Stimulated activated CD8-positive, alpha-beta memory T cell treated with anti-CD3 and anti-CD28 coated beads, Interleukin-15, amount 100 ng/mL, for 24 hours (primary cell): ENCODE measurements at regions not wholly inside any gene's neighbourhood (a gene's known extent, or its start where the extent isn't known, plus 50 kb on each side); places are given as distances from the start of the nearest gene placed in this dataset.

ENCODE experiments used
- DNase-seq: peaks from one replicate; pipeline ENCODE4 v3.0.0-alpha.2; 2020; ENCODE audit warnings: low read depth

DNA sequence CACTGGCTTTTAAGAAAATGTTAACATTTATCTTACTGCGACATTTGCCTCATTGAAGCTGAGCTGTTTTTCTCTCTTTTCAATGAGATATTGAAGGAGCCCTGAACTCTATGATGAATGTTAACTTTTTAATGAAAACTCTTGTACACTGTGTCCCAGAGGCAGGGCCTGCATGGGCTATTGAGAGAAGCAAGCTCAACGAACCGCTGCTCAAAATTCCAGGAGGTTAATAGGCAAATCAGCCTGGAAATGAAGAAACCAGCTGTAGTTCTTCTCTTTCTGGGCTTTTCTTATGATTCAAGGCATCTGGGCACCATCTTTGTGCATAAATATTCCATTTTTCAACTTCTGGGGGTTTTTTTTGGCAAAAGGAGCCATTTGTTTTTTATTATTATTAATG lies 168.4 kb upstream of the NPVF start:
- no peak for DNase-seq

DNA sequence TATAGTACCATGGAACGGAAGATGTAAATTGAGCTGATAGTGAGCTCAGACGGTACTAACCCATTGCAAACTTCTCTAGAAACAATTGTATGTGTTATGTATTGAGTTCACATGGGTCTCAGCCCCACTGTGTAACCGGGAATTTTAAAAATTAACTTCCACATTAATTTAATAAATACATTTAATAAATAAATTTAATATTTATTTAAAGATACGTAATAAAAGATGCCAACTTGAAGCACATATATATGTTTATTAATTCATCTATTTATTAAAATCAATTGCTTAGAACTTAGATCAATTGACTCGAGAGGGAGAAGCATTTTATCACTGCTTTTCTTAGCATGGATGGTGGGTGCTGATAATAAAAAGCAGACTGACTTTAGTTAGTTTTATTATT lies 170.1 kb upstream of the NPVF start:
- no peak for DNase-seq

DNA sequence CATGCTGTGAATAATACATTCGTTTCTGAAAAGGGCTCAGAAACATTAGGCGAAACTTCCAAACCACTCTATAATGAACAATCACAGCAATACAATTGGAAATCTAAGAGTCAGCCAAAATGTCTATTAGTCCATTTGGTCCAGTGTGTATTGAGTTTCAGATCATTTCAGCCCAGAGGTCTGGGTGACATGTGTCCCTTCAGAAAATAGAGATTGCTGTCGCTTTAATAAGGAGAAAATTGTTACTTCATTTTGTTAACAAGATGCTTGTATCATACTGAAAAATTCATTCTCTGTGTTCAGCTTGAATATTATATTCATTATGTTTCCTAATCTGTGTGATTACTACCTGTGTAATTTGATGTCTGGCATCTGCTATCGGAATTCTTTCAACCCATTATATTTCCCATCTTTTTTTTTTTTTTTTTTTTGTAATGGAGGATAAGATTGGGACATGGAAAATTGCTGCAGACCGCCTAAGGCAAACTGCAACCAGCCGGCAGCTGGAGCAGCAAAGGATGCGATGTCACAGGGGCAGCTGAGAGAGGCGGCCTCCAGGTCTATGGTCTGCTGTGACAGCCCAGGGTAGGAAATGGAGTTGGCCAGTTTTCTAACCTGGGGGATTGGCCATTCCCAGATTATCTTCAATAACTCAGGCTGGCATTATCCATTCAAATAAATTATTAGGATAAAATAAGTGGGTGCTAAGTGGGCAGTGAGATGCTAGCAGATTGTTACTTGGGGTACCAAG lies 170.9 kb upstream of the NPVF start:
- DNase-seq, result no peak

- DNase-seq, result no peak
Measured at GRCh38 chr7:25402532-25402931, 174.2 kb upstream of the NPVF start.

GRCh38 chr7:25405736-25406135 lies 177.4 kb upstream of the NPVF start:
- DNase-seq, result no peak

DNA sequence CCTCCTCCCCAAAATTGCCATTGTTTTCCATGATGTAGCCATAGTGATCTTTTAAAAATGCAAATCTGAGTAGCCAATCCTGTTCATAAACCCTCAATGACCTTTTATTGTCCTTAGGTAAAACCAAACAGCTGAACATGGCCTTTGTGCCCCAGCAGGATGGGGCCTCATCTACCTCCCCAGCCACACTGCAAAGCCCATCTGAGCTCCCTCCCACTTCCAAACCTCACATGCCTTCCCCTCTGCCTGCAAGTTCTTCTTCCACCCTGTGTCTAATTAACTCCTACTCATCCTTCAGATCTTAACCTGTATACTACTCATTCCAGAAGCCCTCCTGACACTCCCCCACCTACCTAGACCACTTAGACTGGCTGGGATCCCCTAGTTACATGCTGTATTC lies 178.8 kb upstream of the NPVF start:
- DNase-seq, result no peak

GRCh38 chr7:25408012-25408687 lies 179.9 kb upstream of the NPVF start:
- DNase-seq, result no peak

- no peak for DNase-seq
Measured at GRCh38 chr7:25408876-25409275, 180.6 kb upstream of the NPVF start.

DNA sequence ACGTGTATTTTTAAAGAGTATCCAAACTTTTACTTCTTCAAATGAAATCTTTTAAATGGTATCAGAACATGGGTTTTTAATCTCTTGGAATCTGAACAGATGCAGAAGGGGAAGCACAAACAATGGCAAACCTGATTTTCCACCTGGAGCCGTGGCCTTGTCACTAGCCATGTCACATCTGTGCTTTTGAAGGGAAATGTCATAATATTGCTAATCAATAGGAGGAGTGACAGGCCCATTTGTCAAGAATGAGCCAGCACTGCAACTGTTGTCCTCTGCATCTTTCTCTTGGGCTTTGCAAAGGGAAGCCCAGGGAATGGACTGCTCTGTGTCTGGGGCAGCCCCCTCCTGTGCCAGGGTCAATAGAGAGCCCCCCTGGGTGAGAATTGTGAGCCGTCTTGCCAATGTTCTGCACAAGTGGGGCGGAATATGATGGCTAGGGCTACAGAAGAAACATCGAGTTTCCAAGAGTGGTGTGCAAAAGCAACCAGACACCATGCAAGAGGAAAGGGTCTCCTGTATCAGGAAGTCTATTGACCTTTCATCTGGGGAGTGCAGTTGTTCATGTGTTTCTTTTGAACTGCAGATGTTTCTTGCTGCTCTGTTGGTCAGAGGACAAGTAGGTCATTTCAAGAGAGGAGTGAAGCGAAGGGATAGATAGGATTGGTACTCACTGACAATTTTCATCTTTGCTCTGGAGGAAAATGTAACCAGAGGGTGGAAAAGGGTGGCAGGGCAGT lies 181.8 kb upstream of the NPVF start:
- DNase-seq, result no peak

- DNase-seq, result no peak
Measured at GRCh38 chr7:25420771-25421170, 192.5 kb upstream of the NPVF start.

DNA sequence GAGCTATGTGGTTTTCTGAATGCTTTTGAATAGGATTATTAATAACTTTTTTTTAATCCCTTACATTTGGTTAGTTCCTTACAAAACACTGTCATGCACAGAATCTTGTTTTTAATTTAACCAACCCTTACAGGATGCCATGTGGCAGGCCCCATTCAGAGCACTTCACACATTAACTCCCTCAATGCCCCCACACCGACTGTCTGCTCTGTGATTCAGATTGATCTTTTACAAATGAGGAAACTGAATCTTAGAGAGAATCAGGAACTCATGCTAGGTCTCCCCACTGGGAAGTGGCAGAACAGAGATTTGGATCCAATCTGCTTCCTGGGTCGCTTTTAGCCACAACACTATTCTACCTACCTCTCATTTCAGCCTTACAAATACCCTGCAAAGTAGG lies 195.8 kb upstream of the NPVF start:
- DNase-seq, result no peak

DNA sequence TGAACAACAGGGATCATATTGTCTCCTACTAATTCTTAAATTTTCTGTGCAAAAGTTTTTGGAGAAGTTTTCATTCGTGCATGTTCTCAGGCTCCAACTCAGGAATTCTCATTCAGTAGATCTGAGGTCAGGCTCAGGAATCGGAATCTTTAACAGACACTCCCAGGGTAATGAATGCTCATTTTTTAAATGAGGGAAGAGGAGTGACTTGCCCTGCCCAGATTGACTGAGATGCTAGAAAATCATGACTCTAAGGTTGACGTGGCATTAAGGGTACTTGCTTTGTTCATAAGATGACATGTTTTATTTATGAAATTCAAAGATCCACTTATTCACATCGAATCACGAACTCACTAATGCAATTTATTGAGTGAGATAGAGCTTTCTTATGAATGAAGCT lies 196.6 kb upstream of the NPVF start:
- DNase-seq, result no peak

DNA sequence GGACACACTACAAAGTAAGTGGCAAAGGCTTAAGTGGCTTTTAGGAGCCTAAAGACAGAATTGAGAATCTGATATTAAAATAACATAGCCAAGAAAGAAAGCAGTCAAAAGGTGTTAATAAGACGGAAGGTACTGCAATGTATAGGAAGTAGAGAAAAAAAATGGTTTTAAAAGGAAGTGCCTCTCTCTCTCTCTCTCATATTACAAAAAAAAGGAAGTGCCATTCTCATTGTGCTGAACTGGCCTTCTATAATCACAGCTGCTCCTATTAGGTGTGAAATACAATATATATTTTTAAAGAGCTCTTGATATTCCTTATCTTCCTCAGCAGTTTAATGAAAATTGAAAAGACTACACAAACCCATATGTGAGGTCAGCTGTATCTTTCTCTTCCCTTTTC lies 199.4 kb upstream of the NPVF start:
- no peak for DNase-seq

DNA sequence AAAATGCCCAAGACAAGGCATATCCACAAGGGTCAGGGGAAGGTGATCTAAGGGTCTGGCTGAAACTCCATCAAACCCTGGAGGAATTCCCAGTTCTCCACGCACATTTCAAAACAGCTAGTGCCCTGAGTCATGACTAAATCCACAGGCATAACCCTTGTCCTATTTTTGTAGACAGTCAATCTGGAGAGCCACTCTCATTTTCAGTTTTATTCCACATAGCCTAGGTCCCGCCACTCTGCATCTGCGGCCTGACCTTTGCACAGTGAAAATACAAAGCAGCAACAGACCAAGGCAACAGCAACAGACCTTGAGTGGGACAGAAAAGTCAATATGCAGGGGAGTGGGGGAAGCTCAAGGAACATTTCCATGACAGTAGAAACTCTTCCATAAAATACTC lies 201.4 kb upstream of the NPVF start:
- no peak for DNase-seq

- DNase-seq, result no peak
Measured at GRCh38 chr7:25430200-25430931, 202.1 kb upstream of the NPVF start.

DNA sequence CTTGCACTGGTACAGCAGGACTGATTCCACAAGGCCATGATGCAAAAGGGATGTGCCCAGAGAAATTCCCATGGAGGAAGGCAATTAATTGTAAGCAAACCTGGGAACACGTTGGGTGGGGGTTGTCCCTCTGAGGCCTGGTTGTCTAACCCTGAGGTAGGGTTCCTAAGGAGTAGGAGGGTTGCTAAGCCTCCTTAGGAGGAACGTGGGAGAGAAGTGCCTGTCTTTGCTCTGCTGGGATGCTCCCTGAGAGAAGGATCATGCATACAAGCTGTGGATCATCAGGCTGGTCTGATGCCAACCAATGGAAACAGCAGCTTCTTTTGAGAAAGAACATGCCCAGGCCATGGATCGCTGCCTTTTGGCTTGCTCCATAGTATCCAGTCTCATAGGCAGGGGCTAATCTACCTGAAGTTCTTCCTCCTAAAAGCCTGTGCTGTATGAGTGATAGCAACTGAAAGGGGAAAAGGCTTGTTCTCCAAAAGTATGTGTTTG lies 203.7 kb upstream of the NPVF start:
- DNase-seq, result no peak

DNA sequence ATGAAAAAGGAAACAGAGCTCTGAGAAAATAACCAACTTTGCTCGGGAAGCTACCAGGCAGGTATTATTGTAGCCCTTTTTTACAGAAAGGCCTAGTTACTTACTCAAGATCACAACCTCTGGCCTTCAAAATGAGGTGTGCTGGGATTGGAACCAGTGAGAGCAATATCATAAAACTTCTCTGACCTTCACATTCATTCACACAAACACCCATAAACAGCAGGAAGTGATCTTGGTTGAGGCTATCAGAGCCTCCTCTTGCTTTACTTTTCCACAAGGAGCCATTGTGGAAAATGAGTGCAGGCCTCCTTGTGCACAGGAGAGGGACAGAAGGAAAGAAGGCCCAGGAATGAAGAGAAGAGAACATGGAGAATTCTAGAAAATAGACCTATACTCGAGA lies 204.5 kb upstream of the NPVF start:
- no peak for DNase-seq

- DNase-seq, result no peak
Measured at GRCh38 chr7:25436413-25436812, 208.1 kb upstream of the NPVF start.

GRCh38 chr7:25437308-25437707 lies 209.0 kb upstream of the NPVF start:
- no peak for DNase-seq

- DNase-seq, result no peak
Measured at GRCh38 chr7:25444991-25445390, 216.7 kb upstream of the NPVF start.

GRCh38 chr7:25448301-25448700 lies 220.0 kb upstream of the NPVF start:
- no peak for DNase-seq

DNA sequence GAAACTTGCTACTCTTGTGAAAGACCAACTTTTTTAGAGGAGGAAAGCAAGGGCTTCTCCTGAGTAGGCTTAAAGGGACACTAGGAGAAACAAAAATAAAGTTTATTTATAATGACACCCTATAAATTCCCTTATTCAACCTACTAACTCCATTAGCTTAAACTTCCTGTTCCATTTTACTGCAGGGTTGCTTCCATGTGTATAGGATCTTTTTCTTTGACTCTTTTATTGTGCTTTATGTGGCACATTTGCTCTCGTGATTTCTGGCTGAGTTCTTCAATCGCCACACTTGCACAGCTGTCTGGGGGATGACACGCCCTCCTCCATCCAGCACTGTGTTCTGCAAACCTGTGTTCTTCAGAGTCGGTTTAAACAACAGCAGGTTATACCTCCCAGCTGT lies 225.7 kb upstream of the NPVF start:
- no peak for DNase-seq
